NT2/D1 (cell line): ENCODE measurements at regions not wholly inside any gene's neighbourhood (a gene's known extent, or its start where the extent isn't known, plus 50 kb on each side); places are given as distances from the start of the nearest gene placed in this dataset.

Source experiments
- SUZ12 ChIP-seq: IDR thresholded peaks from 2 replicates; pipeline ENCODE4 v1.6.1; 2011; ENCODE audit not compliant: insufficient read length, insufficient read depth; ENCODE audit errors: extremely low read depth
- YY1 ChIP-seq: IDR thresholded peaks from 2 replicates; pipeline ENCODE4 v1.6.1; 2011; ENCODE audit not compliant: insufficient read length, insufficient read depth
- ZNF274 ChIP-seq: IDR thresholded peaks from 2 replicates; pipeline ENCODE4 v1.6.1; 2011; ENCODE audit warnings: mild to moderate bottlenecking, low read depth, low read length

- TF ChIP-seq ZNF274 (no peak), SUZ12 (no peak), YY1 (no peak)
These were observed 89.5 kb upstream of the SLC22A11 start for GRCh38 chr11:64466115-64466718.
